Gastrocnemius medialis (tissue), 4 donors: ENCODE measurements at regions not wholly inside any gene's neighbourhood (a gene's known extent, or its start where the extent isn't known, plus 50 kb on each side); places are given as distances from the start of the nearest gene placed in this dataset.
"Not testable (repeated sequence)": the region's sequence is repeated elsewhere in the genome, so short reads cannot be mapped to it uniquely, and the experiment has no call there.

Experiments used
- ATAC-seq, 2 donors: fragments of 150-250 bp; one replicate each; pipeline ENCODE4 v1.9.1; 2016
- DNase-seq, 2 donors: peaks; one replicate each; pipeline ENCODE4 v3.0.0-alpha.2; 2019
- H3K27ac ChIP-seq, 4 donors: fragments of 200-600 bp; sonication (generic); 1 replicate in 1 of 4; 2 replicates in 3 of 4; pipeline ENCODE4 v1.5.1; 2016 to 2018; ENCODE audit warnings: mild to moderate bottlenecking in 2 of 4, moderate library complexity in 1 of 4
- H3K27me3 ChIP-seq, 3 donors: fragments of 200-600 bp; sonication (generic) in 2 of 3; 1 replicate in 1 of 3; 2 replicates in 2 of 3; pipeline versions ENCODE4 v1.5.1 to v1.6.0; 2016 to 2019; ENCODE audit warnings: mild to moderate bottlenecking in 1 of 3, moderate library complexity in 1 of 3
- H3K36me3 ChIP-seq, 2 donors: fragments of 200-600 bp; sonication (generic) in 1 of 2; one replicate each; pipeline ENCODE4 v1.5.1; 2017 to 2018
- H3K4me1 ChIP-seq, 2 donors: fragments of 200-600 bp; sonication (generic) in 1 of 2; one replicate each; pipeline ENCODE4 v1.5.1; 2016 to 2017; ENCODE audit warnings: mild to moderate bottlenecking in 2 of 2
- H3K4me3 ChIP-seq, 4 donors: fragments of 200-600 bp; sonication (generic) in 3 of 4; 1 replicate in 1 of 4; 2 replicates in 3 of 4; pipeline ENCODE4 v1.5.1; 2016 to 2019; ENCODE audit warnings: mild to moderate bottlenecking in 2 of 4
- H3K9me3 ChIP-seq, 3 donors: fragments of 200-600 bp; sonication (generic) in 2 of 3; 1 replicate in 1 of 3; 2 replicates in 2 of 3; pipeline ENCODE4 v1.5.1; 2016 to 2019
- CTCF ChIP-seq, 5 experiments: fragments of 450-650 bp in 3 of 5; fragments of 200-600 bp in 2 of 5; sonication (generic) in 2 of 5; IDR thresholded peaks in 4 of 5; conservative IDR thresholded peaks in 1 of 5; 1 replicate in 4 of 5; 2 replicates in 1 of 5; pipeline ENCODE4 v1.5.1; 2016 to 2019; ENCODE audit warnings: antibody characterized with exemption in 5 of 5, mild to moderate bottlenecking in 3 of 5, moderate library complexity in 3 of 5
- POLR2A ChIP-seq, 2 donors: fragments of 450-650 bp; IDR thresholded peaks; one replicate each; pipeline ENCODE4 v1.6.1; 2017; ENCODE audit warnings: antibody characterized with exemption in 2 of 2, mild to moderate bottlenecking in 2 of 2, moderate library complexity in 2 of 2
- in situ Hi-C, 4 donors: fragments of 200-750 bp; cut with MboI; loops; one replicate each; pipeline versions ENCODE4 v1.15.0 to v1.8.0; 2017; ENCODE audit warnings: low sequenced_read_pairs in 4 of 4
- intact Hi-C: fragments of 100-400 bp; cut with DNase I; formaldehyde crosslinking; loops from one replicate; pipeline ENCODE4 v1.15.1; 2023; ENCODE audit warnings: low total_unique reads

DNA sequence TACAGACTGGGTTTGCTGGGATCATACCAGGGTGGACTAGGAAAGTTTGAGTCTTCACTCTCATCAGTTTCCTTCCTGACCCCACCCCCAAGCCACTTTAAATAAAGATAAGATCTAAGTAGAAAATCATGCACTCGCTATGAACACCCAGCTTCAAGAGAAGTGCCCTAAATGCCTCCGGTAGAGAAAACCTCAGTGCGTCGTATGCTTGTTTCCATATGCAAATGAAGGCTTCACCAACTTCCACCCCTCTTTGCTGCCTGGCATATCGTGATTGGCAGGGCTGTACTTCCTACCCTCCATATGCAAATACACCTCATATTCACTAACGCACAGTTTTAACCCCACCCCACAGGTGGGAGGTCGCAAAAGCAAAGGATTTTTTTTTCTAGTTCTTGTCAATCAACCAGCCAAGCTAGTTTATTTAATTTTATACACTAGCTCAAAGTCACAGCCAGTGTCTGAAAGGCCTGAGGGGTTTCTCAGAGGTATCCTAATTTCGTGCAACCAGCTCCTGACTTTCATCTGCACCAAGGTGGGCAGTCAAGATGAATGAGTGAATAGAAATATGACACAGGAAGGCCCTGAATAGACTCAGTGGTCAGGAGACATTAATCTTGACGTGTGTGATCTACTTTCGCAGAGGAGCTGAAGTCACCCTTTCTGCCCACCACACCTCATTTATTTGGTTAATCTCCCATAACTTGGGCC lies 121.1 kb upstream of the TSHZ3 start:
- no peaks in the 10 kb centered on the region for H3K4me1 ChIP-seq
- TF ChIP-seq POLR2A (IDR thresholded peaks at IDR 0.05) (no peak), CTCF (IDR thresholded peaks at IDR 0.05 in 4 of 5, conservative IDR thresholded peaks at IDR 0.05 in 1 of 5) (no peak)
- in situ Hi-C loops (no loop called here), intact Hi-C loops (no loop called here)
- H3K36me3 ChIP-seq: no peaks in the 10 kb centered on the region
- DNase-seq: no peak
- no peak overlapping the region for H3K27ac ChIP-seq
- H3K9me3 ChIP-seq: no peaks in the 10 kb centered on the region
- H3K27me3 ChIP-seq: no peaks in the 10 kb centered on the region
- ATAC-seq: no peak
- H3K4me3 ChIP-seq: no peak overlapping the region

DNA sequence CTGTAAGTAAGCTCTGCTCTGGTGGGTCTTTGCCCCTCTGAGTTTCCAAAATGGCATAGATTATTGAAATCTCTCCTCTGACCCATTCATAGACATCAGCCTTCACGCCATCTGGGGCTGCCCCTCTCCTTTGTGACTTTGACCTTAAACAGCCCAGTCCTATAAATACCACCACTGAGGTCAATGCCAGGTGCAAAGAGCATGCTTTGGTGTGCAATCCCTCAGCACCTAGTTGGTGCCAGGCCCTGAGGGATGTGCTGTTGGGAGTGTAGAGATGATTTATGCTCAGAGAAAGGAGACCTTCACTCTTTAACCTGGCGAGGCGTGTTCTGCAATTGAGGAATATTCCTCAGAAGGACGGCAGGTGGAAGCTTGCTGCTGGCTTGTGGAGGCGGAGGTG lies 121.7 kb upstream of the TSHZ3 start:
- intact Hi-C loops: no loop called here
- no peaks in the 10 kb centered on the region for H3K36me3 ChIP-seq
- DNase-seq: no peak
- in situ Hi-C loops: no loop called here
- H3K27ac ChIP-seq: no peak overlapping the region
- TF ChIP-seq POLR2A (IDR thresholded peaks at IDR 0.05) (no peak), CTCF (IDR thresholded peaks at IDR 0.05 in 4 of 5, conservative IDR thresholded peaks at IDR 0.05 in 1 of 5) (no peak)
- H3K9me3 ChIP-seq: no peaks in the 10 kb centered on the region
- no peak overlapping the region for H3K4me3 ChIP-seq
- ATAC-seq: no peak
- H3K4me1 ChIP-seq: no peaks in the 10 kb centered on the region
- H3K27me3 ChIP-seq: no peaks in the 10 kb centered on the region

DNA sequence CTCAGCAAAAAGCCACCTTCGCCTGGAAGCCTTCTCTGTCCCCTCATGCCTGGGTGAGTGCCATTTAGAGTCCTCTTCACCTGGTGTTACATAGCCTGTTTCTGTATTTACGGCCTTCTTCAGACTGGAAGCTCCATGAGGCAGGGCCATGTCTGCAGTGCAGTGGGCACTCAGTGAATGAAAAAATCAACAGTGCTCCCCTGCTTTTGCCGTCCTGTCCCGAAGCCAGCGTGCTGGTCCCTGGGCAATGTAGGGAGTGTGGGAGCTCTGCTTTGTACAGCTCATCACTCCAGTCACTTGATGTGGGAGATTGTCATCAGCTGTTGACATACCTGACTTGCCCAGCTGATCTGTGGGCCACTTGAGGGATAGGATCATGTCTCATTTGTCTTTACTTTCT lies 129.0 kb upstream of the TSHZ3 start:
- H3K27me3 ChIP-seq: no peaks in the 10 kb centered on the region
- H3K36me3 ChIP-seq: no peaks in the 10 kb centered on the region
- no peak for ATAC-seq
- intact Hi-C loops (no loop called here), in situ Hi-C loops (no loop called here)
- no peaks in the 10 kb centered on the region for H3K9me3 ChIP-seq
- H3K4me1 ChIP-seq: no peaks in the 10 kb centered on the region
- H3K27ac ChIP-seq: no peak overlapping the region
- DNase-seq: no peak
- H3K4me3 ChIP-seq: no peak overlapping the region
- TF ChIP-seq POLR2A (IDR thresholded peaks at IDR 0.05) (no peak), CTCF (IDR thresholded peaks at IDR 0.05 in 4 of 5, conservative IDR thresholded peaks at IDR 0.05 in 1 of 5) (no peak)

- no peaks in the 10 kb centered on the region for H3K9me3 ChIP-seq
- no peak for DNase-seq
- no peak overlapping the region for H3K27ac ChIP-seq
- no peaks in the 10 kb centered on the region for H3K4me1 ChIP-seq
- no peaks in the 10 kb centered on the region for H3K27me3 ChIP-seq
- ATAC-seq: no peak
- no peak overlapping the region for H3K4me3 ChIP-seq
- intact Hi-C loops (no loop called here), in situ Hi-C loops (no loop called here)
- TF ChIP-seq CTCF (IDR thresholded peaks at IDR 0.05 in 4 of 5, conservative IDR thresholded peaks at IDR 0.05 in 1 of 5) (no peak), POLR2A (IDR thresholded peaks at IDR 0.05) (no peak)
- no peaks in the 10 kb centered on the region for H3K36me3 ChIP-seq
Measured at GRCh38 chr19:31483226-31483857, 134.1 kb upstream of the TSHZ3 start.

DNA sequence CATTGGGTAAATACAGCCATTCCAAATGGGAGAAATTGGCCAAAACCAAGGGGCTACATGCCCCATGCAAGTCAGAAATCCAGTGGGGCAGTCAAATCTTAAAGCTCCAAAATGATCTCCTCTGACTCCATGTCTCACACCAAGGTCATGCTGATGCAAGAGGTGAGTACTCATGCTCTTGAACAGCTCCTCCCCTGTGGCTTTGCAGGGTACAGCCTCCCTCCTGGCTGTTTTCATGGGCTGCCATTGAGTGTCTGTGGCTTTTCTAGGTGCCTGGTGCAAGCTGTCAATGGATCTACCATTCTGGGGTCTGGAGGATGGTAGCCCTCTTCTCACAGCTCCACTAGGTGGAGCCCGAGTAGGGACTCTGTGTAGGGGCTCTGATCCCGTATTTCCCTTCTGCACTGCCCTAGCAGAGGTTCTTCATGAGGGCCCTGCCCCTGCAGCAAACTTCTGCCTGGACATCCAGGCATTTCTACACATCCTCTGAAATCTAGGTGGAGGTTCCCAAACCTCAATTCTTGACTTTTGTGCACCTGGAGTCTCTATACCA lies 135.7 kb upstream of the TSHZ3 start:
- H3K4me3 ChIP-seq, DNase-seq, H3K36me3 ChIP-seq, H3K9me3 ChIP-seq, ATAC-seq, H3K27me3 ChIP-seq, in situ Hi-C loops, H3K4me1 ChIP-seq, H3K27ac ChIP-seq, intact Hi-C loops: not testable (repeated sequence)
